HuH-7.5 (cell line): ENCODE measurements at regions not wholly inside any gene's neighbourhood (a gene's known extent, or its start where the extent isn't known, plus 50 kb on each side); places are given as distances from the start of the nearest gene placed in this dataset.
"Not testable (repeated sequence)": the region's sequence is repeated elsewhere in the genome, so short reads cannot be mapped to it uniquely, and the experiment has no call there.

ENCODE experiments used
- DNase-seq: peaks from one replicate; pipeline ENCODE4 v3.0.0; 2011; ENCODE audit warnings: low spot score

DNA sequence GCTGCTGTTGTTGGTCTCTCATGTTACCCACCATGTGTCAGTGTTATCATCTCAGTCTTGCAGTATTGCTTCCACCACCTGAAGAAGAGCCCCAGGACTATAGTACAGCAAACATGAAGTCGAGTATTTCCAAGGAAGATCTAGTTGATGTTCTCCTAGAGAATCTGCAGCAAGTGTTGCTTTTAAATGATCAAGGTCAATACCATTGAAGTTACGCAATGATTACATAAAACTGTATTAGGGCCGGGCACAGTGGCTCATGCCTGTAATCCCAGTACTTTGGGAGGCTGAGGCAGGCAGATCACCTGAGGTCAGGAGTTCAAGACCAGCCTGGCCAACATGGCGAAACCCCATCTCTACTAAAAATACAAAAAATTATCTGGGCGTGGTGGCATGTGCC lies 173.9 kb downstream of the TJP1 start:
- not testable (repeated sequence) for DNase-seq

DNA sequence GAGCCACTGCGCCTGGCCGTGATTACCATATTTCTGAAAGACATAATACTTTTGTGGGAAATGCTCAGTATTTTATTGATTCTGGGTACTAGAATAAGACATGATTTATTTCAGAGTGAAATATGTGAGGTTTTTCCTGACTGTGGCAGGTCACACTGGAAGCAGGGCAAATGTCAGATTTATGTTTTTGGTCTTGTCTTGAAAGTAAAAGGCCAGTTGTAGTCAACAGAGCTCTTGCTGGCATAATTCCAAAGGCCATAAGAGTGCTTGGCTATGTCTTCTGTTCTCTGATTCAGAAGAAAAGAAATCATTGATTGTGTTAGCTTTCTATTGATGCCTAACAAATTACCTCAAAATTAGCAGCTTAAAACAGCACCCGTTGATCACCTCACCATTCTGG lies 176.4 kb downstream of the TJP1 start:
- no peak for DNase-seq

DNA sequence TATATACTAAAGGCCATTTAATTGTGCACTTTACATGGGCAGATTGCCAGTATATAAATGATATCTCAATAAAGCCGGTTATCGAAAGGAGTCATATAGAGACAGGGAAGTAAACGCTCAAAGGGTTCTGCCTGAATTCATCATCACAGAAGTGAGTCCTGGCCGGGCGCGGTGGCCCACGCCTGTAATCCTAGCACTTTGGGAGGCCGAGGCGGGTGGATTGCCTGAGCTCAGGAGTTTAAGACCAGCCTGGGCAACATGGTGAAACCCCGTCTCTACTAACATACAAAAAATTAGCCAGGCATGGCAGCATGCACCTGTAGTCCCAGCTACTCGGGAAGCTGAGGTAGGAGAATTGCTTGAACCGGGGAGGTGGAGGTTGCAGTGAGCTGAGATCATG lies 177.9 kb downstream of the TJP1 start:
- DNase-seq: not testable (repeated sequence)

DNA sequence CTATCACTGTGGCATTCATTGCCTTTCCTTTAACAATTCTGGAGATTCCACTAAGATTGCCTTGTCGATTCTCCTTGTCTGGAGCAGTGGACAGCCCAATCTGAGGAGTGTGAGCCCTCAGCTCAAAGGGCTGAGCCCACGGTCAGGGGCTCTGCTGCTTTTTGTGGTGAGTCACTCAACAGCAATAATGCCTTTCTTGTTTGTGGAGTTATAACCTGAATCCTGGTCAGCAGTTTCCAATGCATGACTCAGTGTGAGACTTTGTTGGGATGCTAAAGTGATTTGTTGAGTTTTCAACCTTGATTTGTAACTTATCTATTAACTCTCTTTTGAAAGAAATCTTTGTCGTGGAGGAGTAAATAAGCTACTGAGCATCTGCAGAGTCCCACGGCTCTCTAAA lies 183.5 kb downstream of the TJP1 start:
- no peak for DNase-seq

DNA sequence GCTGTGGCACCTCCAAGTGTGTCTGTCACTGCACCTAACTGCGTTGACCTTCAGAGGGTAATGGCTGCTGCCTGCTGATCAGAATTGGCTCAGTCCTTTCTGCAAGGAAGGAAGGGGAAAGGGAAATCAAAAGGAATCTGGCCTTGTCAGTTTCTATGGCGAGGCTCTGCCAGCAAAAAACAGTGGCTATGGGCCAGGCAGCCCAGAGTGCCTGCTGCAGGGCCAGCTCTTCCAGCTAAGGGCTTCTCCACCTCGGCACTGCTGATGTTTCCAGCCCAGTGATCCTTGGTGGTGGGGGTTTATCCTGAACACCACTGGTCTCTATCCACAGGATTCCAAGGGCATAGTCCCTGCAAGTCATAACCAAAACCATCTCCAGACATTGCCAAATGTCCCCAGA lies 184.3 kb downstream of the TJP1 start:
- no peak for DNase-seq

DNA sequence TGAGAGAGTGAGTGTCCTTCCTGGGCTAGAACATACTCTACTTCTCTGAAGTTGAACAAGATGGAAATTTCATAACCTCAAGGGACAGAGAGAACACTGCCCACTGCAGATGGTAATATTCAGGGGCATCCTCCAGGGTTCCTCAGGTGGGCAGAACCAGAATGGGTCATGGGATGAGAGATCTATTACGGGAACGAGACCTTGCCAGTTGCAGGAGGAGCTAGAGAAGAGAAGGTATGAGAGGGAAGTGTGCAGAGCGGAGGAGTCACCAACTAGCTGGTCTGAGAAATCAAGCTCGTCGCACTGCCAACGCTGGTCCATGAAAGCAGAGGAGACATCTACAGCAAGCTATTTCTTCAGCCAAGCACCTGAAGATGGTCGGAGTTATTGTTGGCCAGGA lies 184.7 kb downstream of the TJP1 start:
- DNase-seq: no peak

DNA sequence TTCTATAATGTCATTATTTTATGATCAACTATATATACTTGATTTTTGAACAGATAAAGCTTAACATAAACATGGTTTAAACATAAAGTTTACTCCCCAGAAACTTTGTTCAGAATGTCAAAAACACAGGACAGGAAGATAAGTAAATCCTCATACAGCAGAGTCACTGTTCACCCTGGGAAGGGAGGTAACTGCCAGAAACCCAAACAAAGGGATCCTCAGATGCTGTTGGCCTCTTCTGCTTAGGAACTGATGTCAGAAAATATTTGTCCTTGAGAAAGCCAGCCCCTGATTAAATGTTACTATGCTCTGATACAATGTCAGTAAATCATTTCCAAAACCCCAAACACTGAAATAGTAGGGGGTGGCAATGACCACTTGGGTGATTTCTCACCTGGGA lies 185.3 kb downstream of the TJP1 start:
- DNase-seq: no peak

DNA sequence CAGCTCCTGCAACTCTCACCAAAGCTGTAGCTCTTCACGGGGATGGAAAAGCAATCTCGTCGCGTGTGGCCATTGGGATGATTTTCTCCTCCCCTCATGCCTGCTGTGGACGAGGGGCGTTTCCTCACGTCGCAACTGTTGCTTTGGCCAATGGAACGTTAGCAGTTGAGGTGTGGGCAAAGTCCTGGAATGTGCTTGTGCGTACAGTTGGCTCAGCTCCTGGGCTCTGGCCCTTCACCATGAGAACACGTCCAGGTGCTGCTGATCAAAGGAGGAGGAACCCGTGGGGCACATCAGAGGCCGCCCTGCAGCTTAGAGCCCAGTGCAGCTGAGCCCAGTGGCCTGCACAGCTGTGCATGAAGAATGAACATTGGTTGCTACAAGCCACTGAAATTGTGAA lies 186.1 kb downstream of the TJP1 start:
- no peak for DNase-seq

DNA sequence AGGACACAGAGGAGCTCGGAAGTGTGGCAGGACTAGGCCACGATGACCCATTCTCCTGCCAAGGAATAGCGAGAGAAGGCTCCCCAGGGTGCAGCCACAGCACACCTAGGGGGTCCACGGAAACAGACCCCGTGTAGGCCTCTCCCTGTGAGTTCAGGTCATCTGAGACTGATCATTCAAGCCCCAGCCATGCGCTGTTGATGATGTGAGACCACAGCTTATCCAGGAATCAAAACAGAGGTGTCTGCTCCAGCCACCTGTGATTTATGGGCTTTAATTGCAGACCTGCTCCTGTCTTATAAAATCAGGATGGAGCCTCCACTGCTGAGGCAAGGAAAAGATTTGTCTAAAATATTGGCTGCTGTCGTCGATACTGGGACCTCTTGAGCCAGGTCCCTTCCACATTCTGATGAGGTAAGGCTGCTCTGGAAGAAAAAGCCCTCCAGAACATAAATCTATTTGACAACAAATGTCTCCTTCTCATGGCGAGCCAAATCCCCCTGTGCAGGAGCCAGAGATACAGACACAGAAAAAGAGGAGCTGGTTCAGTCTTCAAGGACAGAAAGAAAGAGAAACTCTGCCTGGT lies 186.7 kb downstream of the TJP1 start:
- DNase-seq: no peak

DNA sequence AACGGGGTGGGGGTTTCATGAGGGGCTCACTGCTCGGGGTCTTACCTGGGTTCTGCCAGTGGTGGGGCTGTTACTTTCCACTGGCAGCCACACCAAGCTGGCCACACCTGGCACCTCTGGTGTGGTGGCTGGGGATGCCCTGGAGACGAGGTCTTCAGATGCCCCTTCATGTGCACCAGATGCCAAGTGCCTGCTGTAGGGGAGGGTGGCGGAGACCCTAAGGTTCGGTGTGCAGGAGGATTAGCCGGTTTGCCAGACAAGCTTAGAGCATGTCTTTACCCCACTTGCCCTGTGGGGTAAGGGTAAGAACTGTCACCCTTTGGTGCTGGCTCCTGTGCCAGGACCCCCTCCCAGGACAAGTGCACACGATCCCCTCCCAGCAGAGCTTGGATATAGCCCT lies 188.3 kb downstream of the TJP1 start:
- no peak for DNase-seq

DNA sequence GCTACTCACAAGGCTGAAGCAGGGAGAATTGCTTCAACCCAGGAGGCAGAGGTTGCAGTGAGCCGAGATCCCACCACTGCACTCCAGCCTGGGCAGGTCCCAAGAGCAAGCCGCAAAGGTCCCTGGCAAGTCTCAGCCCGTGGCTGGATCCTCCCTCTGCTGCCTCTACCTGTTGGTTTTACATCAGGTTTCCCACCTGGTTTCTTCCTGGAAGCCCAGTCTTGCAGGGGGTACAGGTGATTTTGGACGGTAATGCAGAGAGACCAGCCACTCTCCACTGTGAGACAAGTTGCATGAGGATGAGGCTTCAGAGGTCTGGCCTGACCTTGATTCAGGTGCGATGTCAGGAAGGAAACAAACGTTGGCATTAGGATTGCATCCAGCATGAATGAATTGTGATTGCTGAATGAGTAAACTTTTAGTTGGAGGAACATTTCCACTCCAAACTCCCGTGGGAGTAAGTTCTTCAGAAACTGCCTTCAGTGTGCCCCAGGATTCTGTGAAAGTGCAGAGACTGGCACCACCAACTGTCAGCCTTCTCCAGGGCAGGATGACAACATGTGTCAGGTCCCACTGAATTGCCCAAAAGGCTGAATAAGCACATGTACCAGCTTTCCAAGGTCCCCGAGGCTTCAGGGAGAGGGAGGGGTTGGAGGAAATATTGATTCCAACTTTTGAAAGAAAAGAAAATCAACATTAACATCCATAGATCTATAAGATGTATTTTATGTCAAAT lies 189.4 kb downstream of the TJP1 start:
- no peak for DNase-seq

DNA sequence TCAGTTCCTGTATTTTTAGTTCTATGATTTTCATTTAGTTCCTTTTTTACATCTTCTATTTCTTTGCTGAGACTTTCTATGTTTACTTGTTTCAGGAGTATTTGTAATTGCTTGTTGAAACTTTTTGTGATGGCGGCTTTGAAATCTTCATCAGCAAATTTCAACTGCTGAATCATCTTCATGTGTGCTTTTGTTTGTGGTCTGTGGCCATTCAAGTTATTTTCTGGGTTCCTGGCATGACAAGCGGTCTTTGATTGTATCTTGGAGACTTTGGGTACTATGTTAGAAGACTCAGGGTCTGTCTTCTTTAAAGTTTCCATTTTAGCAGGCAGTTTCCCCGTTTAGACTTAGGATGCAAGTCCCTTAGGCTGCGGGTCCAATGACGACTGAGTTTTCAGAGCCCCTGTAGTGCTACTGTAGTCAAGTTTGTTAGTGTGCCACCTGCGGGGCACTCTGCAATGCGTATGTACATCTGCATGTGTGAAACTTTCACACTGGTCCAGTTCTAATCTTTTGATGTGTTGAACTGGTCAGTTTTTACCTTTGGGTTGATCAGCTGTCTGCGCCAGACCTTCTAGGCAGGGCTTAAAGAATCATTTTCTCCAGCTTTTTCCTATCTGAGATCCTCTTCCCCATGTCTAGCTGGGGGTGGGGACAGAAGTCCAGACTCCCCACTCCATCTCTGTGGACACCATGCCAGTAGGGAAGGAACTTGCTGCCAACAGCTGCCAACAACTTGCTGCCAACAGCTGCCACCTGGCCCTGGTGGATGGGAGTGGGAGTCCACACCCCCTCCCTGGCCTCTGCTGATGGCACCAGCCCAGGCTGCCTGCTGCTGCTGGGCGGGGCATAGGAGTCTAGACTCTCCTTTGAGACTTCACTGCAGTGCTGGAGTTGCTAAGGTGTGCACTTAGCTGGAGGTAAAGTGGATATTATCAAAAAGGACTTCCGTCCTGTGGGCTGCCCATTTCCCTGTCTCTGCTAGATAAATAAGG lies 190.9 kb downstream of the TJP1 start:
- DNase-seq: no peak

DNA sequence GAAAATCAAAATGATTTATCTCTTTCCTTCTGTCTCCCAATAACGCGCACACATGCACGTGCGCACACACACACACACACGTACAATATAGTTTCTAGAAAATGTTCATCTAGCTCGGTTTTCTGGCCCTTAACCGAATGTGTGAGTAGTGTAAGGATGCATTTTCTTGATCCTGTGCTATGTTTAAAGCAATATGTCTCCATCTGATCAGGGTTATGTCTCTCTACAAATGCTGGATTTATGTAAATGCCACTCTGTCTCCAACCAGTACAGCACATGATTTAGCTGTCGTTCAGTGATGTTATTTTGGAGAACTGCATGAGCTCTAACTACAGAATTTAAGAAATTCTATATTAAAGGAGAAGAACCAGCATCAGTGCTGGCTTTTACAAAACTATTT lies 198.0 kb downstream of the TJP1 start:
- no peak for DNase-seq

DNA sequence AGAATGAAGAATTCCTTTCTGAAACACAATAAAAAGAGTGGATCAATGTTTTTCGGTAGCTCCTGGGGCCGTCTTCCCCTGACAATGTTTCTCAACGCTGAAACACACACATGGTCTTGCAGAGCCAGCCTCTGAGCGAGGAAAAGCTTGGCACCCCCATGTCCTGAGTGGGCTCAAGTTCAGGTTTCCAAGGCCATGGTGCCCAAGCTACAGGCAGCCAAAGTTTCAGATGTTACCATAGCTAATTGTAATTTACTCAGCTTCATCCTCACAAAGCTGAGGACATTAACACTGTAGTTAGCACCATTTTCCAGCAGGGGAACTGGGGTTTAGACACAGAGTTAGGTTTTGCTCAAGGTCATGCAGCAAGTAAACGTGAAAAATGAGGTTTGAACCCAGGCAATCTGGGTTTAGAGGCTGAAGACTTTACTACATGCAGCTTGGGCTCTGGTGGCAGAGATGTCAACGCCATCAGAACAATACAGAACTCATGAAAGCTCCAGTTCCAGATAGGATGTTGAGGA lies 199.1 kb downstream of the TJP1 start:
- DNase-seq: no peak

DNA sequence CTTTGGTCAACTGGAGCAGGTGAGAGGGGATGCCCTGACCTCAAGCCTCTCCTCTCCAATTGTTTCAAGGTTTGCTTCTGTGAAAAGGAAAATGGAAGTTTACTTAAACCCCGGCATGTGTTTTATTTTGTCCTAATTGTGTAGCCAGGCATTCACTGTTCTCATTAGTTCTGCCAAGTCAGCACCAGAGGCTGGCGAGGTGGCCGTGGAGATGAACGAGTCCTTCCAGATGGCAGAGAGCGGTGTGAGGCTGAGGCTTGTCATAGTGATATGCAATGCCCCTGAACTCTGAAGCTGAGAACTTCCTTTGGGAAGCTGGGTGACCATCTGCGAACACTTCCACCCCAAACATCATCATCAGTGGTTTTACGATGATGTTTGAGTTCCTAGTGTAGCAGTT lies 199.6 kb downstream of the TJP1 start:
- DNase-seq: no peak

DNA sequence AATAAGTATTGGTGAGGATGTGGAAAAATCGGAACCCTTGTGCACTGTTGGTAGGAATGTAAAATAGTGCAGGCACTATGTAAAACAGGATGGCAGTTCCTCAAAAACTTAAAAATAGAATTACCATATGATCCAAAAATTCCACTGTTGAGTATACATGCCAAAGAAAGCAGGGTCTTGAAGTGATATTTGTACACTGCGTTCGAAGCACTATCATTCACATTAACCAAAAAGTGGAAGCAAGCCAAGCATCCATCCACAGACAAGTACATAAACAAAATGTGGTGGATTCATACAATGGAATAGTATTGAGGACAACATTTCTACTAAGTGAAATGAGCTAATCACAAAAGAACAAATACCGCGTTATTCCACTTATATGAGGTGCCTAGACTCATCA lies 200.7 kb downstream of the TJP1 start:
- DNase-seq: no peak

DNA sequence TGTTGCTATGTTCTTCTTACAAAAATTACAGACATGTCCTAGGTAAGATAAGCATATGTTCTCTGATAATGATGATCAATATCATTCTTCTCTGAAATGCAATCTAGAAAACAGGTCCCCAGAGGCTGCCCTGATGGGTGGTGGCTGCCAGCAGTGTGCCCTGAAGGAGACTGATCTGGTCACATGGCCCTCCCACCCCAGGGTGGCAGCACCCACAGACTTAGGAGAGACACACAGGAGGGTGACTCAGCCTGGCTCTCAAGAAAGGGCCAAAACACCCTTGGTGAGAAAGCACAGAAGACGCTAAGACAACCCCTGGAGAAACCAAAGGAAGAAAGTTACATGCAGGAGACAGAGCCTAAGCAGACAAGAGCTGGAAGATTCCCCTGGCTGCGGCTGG lies 203.7 kb downstream of the TJP1 start:
- no peak for DNase-seq

DNA sequence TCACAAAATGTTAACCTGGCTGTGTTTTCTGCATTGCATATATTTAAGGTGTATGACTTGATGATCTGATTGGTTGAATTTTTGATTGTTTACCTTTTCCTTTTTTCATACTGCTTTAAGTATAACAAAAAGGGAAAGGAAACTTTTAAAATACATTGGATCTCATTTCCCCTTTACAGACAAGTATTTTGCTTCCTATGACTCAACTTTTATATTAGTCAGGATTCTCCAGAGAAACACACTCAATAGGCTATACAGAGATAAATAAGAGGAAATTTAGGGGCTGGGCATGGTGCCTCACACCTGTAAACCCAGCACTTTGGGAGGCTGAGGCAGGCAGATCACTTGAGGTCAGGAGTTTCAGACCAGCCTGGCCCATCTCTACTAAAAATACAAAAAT lies 205.8 kb downstream of the TJP1 start:
- DNase-seq: no peak

DNA sequence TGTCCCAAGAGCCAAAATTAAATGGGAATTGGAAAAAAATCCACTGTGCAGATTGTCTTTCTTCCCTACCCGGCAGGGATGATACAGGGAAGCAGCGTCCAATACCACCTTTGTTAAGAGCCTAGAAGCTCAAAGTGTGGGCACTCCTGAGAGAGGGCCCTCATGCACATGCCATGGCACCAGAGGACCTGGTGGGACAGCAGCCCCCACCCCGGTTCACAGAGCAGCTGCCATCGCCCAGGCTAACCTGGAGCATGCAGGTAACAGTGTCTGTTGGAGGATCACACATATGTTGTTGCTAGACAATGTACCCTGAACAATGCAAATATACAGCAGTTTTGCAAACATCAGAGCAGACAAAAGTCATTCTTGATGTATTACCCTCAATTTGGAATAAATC lies 206.5 kb downstream of the TJP1 start:
- DNase-seq: no peak

DNA sequence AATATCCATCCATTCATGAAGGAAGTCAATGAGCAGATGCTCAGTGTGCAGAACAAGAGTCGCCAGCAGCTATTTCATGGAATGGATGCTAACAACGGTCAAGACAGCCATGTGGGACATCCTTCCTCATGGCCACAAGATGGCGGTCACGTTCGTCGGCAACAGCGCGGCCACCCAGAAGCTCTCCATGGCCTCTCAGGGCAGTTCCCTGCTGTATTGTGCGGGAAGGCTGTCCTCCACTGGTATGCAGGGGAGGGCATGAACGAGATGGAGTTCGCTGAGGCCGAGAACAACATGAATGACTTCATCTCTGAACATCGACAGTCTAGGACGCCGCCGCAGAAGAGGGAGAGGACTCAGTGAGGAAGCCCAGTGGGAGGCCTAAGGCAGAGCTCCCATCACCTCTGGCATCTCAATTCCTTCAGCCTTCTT lies 208.3 kb downstream of the TJP1 start:
- DNase-seq: peak; percentile 20

DNA sequence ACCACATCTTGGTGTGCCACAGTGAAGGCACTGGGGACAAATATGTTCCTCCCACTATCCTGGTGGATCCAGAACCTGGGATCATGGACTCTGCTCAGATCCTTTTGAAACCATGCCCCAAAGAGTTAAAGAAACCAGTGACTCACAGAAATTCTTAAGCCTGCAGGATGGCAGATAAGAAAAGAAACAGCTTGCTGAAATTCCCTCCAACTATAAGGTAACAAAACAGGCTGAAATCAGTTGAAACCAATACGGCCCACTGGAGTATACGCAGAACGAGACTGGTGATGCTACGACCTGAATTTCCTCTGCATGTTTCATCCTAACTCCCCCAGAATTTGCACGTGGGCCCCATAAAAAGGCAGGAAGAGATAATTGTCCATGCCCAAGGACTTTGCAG lies 209.6 kb downstream of the TJP1 start:
- DNase-seq: no peak

DNA sequence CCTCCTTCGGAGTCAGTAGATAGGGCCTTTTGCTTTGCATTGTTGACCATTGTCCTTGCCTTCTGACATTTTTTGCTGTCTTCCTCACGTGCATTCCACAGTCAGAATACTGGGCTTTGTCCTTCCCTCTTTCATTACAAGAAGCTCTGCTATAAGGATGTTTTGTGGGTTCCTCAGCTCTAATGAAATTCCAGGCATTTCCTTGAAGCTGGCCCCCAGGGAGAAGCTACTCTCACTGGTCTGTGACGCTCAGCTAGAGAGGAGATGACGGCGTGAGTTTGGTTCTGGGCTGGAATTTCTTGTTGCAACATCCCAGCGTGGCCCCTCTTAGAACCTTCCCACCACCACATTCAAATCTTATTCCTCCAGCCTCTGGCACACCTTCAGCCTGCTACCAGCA lies 210.2 kb downstream of the TJP1 start:
- no peak for DNase-seq

DNA sequence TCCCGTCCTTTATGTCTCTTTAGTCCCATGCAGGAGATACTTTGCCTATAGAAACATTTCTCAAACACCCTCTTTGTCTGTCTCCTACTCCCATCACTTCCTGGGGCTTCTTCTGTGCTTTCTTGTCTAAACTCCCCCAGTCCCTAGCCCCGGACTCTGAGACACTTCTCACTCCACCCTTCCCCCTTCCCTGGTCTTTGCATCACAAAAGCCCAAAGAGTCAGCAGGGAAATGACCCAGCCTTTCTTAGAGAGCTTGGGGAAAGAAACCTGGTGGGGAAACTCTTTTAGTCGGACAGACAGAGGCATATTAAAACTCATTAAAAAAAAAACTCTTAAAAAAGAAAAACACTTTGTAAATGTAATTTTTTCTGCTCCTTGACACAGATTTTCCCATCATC lies 211.2 kb downstream of the TJP1 start:
- DNase-seq: no peak
